CD4-positive, alpha-beta T cell treated with Interleukin-17A for 4 hours (primary cell): ENCODE measurements at regions not wholly inside any gene's neighbourhood (a gene's known extent, or its start where the extent isn't known, plus 50 kb on each side); places are given as distances from the start of the nearest gene placed in this dataset.

Source experiments
- DNase-seq: peaks from one replicate; pipeline ENCODE4 v3.0.0-alpha.2; 2020; ENCODE audit warnings: mixed read lengths

GRCh38 chr5:123819833-123820232 lies 307.9 kb downstream of the CSNK1G3 start:
- DNase-seq: no peak

DNA sequence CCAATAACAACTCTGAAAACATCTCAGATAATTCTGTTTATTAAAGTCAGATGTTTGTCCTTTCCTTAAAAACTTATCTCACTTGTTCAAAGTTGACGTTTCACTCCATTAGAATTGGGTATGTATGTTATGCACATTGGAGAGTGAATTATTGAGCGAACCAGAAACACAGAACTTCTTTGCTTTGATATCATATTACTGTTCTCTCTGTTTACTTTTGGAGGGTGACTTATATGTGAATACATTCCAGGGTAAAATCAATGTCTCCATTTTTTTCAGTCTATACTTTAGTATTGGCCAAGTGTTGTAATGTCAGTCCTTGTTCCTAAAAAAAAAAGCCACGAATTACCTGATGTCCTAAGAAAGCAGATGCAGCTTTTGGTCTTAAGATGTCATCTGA lies 307.4 kb downstream of the CSNK1G3 start:
- no peak for DNase-seq

DNA sequence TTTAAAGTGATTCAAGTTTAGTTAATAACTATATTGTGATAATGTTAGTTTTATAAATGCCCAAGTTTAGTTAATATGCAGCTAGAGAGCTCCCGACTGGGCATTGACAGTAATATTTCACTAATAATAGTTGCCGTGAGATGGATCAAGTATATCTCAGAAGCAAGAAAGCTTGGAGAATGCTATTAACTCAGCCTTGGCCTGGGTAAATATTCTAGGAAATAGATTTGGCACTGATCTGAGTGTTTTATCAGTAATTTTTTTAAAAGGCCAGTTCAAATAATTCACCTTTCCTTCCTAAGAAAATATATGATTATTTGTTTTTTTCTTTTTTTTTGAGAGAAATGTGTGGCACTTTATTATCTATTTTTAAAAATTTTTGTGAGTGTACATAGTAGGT lies 305.3 kb downstream of the CSNK1G3 start:
- DNase-seq: no peak

GRCh38 chr5:123814801-123815470 lies 303.0 kb downstream of the CSNK1G3 start:
- no peak for DNase-seq

DNA sequence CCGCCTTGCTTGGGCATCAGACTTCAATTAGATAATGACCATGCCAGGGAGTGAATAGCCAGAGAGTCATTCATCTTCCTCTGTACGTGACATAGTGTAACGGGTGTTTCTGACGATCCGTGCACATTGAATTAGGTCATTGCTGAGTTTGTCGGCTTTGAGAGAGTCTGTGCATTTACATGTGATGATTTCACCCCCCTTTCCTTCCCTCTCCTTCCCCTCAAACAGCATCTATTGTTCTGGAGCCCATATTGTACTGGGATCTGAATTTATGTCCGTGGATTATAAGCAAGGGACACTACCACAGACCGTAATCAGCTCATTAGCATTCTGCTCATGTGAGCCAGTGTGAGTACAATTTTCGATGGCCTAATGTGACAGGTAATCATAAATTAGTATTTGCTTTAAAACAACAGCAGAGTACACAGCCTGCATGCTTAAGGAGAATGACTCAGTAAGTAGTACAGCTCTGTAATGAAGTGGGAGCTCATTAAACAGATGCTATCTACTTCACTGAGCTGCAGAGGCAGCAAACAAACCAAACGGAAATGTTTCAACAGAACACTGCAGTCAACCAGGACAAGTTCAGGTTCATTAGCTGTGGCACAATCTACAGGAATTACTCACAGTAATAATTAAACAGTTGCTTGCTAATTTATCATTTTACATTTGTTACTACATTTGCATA lies 302.1 kb downstream of the CSNK1G3 start:
- no peak for DNase-seq

DNA sequence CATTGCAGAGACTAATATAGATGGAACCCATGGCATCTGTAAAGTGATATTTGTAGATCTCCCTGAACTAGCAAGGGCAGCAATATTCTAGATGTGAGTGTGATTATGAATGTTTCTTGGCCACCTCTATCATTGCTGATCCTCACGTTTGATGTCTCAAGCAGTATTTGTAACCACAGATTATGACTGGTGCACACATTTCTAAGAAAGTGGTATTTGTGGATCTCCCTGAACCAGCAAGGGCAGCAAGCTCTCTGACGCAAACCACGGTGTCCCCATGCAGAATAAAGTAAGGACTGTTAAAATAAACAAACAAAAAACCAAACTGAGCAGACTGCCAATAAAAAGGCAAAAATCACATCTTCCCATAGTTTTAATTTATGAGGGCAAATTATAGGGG lies 301.3 kb downstream of the CSNK1G3 start:
- DNase-seq: no peak

DNA sequence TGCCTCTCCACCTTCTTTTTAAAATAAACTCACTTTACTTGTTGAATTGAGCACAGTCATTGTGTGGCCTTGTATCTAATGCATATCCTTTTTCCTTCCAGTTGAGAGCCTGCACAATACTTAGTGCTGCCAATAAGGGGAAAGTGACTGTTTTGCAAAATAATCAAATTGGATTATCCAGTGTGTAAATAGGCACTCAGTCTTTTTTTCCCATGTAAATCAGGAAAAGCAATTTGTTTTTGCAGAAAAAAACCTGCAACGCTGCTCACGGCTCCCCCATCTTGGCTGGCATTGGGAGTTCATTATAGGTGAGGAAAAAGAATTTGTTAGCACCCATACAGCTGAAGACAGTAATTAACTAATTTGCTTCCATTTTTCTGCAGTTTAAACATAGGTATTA lies 299.9 kb downstream of the CSNK1G3 start:
- no peak for DNase-seq

- no peak for DNase-seq
Measured at GRCh38 chr5:123810746-123811340, 298.9 kb downstream of the CSNK1G3 start.

- no peak for DNase-seq
Measured at GRCh38 chr5:123810253-123810652, 298.3 kb downstream of the CSNK1G3 start.

- no peak for DNase-seq
Measured at GRCh38 chr5:123809594-123810221, 297.7 kb downstream of the CSNK1G3 start.

GRCh38 chr5:123808461-123809380 lies 296.7 kb downstream of the CSNK1G3 start:
- DNase-seq: no peak

DNA sequence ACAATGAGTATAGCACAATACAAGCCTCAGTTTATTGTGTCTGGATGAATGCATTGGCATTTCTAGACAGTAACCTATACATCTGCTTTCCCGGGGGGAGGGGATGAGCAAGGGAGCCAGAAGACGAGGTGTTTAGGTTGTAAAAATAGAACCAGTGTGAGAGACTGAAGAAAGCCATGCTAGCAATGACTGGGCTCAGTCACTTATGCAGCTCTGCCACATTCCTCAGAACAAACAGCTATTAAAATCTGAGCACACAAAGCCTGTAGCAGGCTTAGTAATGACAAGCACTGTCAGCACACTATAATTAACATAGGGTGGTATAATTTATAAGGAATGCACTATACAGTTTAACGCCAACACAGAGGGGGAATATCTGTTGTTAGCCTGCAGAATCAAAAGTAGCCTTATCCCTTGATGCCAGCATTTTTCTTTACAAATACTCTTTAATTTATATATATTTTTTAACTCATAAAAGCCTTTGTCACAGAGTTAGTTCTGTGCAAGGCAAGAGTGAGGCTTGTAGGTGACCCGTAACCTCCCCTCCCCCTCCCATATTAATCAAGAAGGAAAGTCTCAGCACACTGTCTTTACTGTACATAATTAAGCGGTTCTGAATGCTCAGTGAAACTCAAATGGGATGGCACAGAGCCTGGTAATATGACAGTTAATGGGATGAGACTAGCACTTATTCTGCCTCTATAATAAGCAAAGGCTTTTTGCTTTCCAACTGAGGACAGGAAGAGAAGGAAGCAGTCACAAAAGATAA lies 295.4 kb downstream of the CSNK1G3 start:
- no peak for DNase-seq

DNA sequence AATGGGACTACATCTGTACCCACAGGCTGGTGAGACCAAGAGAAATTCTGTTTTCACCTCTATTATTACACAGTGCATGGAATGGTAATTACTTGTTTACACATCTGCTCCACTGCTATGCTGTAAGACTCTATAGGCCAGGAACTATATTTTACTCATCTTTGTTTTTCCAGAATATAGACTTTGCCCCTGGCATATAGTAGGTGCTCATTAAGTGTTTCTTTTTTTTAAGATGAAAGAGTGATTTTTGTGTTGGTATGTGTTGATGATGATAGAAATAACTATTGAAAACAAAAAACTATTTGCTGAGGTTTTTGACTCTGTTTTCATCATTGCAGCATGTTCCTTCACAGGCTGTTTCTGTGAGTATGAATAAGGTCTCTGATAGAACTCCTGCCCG lies 294.7 kb downstream of the CSNK1G3 start:
- DNase-seq: no peak

DNA sequence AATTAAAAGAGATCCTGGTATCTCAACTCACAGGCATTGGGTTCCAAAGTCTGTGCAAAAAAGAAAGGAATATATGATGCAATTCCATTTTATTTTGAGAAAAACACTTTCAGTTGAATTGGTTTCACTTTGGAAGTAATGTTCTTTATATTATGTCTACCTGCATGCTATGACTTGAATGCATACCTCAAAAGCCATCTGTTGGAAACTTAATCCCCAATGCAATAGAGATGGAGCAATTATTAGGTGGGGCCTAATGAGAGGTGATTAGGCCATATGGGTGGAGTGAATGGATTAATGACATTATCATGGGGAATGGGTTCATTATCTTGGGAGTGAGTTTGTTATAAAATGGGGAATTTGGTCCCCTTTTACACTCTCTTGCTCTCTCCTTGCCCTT lies 293.3 kb downstream of the CSNK1G3 start:
- DNase-seq: no peak

GRCh38 chr5:123803359-123803758 lies 291.4 kb downstream of the CSNK1G3 start:
- no peak for DNase-seq

DNA sequence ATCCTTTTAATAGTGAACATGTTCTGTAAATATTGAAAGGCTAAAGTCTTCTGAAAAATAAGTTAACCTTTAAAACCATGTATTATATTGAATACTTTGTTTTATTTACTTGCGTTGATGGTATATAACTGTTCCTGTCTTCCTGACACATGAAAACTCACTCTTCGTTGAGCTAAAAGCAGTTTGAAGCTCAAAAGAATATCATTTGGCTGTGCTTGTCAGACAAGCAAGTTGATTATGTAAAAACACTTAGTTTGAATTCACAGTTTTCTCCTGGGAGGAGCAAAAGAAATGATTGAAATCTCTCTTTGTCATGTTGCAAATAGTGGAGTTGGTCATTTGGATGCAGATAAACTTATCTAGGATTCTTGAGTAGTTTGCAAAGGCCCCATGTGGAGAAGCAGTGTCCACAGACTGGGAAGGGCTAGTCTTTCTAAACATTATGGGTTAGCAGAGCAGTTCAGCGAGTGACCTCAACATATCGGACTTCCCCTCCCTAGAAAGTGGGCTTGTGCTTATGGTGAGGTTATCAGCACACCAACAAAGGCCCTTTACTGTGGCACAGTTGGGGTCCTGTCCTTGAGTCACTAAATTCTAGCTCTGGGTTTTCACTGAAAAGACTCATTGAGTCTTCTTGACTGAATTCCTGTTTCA lies 290.4 kb downstream of the CSNK1G3 start:
- DNase-seq: no peak

- DNase-seq: no peak
Measured at GRCh38 chr5:123800640-123801039, 288.7 kb downstream of the CSNK1G3 start.

DNA sequence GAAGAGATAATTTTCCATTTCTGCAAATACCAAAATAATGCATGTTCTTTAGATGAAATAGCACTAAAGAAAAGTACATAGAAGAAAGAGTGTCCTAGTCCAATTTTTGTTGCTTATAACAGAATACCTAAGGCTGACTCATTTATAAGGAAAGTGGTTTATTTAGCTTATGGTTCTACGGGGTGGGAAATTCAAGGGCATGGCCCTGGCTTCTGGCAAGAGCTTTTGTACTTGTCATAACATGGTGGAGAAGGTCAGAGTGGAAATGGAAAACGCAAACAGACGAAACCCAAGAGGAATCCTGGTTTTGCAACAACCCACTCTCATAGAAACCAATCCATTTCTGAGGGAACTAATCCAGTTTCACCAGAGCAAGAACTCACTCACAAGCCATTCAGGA lies 283.7 kb downstream of the CSNK1G3 start:
- DNase-seq: no peak

DNA sequence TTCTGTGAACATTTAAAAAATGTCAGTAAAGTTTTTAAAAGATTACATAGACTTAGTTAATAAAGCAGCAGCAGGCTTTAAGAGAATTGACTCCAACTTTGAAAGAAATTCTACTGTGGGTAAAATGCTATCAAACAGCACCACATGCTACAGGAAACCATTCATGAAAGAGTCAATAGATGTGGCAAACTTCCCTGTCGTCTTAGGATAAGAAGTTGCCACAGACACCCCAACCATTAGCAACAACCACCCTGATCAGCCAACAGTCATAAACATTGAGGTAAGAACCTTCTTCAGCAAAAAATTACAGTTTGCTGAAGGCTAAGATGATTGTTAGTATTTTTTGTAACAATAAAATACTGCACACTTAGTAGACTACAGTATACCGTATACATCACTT lies 278.2 kb downstream of the CSNK1G3 start:
- no peak for DNase-seq

GRCh38 chr5:123787635-123788034 lies 275.7 kb downstream of the CSNK1G3 start:
- no peak for DNase-seq

DNA sequence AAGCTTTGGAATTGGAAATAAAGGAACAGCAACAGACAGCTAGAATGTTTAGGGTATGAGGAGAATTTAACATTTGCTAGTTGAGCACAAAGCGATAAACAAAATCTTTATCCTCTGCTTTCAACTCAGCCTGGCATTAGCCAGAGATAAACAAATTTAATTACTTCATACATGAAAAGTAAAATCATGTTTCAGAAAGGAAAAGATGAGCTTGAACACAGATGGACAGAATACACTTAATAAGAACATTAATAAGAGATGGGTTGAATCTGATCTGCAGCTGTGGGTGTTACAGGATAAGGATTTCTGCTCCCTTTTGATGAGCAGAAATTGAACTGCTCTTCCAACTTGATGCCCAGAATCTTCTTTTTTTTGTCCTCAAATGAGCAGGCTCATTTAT lies 275.2 kb downstream of the CSNK1G3 start:
- DNase-seq: no peak
